ENCODE measurements at regions not wholly inside any gene's neighbourhood (a gene's known extent, or its start where the extent isn't known, plus 50 kb on each side); places are given as distances from the start of the nearest gene placed in this dataset.
A peak's percentile ranks its signal among the peaks of the same experiment; 100 is the strongest.

- no peak for DNase-seq
Measured at GRCh38 chr3:150080058-150080730, 109.5 kb upstream of the PFN2 start.

GRCh38 chr3:150079029-150079739 lies 108.5 kb upstream of the PFN2 start:
- DNase-seq, result peak; percentile 31

- no peak for DNase-seq
Measured at GRCh38 chr3:150077581-150078247, 107.0 kb upstream of the PFN2 start.

DNA sequence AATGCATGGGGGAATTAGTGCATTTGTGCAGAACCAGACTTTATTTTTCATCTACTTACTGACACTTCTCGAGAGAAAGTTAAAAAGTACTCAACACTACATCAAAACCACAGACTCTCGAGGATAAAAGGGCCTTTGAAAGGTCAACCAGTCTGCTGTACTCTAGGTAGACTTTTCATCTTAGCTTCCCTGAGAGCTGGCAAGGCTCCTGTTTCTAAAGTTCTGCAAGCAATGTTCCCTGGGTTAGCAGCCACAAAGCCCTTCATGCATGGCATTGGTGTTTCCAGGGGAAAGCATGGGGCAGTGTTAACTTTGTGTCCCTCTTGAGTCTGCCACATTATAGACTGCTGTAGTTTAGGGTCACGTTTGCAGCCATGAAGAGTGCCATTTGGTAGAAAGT lies 106.4 kb upstream of the PFN2 start:
- no peak for DNase-seq

- DNase-seq, result no peak
Measured at GRCh38 chr3:150076443-150076842, 105.7 kb upstream of the PFN2 start.

GRCh38 chr3:150075417-150075865 lies 104.7 kb upstream of the PFN2 start:
- no peak for DNase-seq

DNA sequence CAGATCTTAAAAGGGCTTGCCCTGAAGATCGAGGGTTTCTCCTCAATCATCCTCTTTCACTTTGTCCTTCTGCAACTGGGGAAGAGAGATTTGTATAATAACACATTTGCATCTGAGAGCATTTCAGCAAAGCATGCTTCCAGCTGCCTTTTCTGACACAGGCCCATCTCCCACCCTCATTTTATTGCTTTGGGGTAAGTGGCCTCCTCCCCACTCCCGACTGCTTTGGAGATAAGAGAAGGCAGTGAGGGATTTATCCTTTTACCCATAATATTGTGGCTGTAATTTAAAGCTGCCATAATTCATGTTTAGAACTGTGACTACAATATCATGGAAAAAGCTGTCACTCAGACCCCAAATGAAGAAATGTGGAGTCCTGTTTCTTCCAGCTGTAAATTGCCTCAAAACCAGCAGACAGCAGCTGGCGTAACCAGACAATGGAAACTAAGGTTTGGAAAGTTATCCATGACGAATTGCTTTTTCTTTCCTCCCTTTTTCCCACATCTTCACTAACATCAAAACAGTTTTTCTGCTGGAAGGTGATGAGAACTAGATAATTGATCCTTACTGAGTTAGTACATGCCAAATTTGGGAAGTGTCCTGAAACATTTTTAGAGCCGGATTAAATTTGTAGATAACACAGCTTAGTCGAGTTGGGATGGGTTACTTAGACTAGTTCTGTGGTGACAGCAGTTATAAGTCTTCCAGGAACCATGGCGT lies 104.2 kb upstream of the PFN2 start:
- no peak for DNase-seq

DNA sequence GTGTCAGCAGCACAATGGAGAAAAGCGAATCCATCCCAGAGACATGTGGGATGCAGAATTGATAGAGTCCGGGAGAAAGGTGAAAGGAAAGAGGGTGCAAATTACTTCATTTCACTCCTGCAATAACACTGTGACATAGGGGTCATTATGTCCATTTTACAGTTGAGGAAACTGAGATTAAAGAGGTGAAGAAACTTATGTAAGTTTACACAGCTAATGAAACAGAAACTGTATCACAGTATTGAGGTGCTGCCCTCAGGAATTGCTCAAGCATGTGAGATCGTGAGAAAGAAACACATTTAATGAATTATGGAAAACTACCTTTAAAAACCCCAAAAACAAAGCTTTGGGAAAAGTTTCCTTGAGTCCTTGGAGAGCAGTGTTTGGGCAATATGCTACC lies 103.6 kb upstream of the PFN2 start:
- DNase-seq, result no peak

GRCh38 chr3:150073513-150073912 lies 102.8 kb upstream of the PFN2 start:
- no peak for DNase-seq

DNA sequence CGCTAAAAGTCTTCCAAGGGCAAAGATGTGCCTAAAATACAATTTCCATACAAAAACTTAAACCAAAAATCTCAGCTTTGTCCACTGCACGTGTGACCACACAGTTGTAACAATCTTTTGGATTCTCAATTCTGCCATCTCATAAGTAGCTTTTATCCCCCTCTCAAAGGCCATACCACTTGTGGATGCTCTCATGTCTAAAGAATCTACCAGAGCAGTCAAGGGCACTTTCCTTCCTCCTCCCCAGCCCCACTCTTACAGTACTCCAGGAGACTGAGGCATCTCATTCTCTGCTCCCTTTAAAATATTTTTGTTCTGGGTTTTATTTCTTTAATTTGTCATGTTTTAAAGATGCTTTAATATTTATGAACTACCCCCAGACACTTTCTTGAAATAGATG lies 102.3 kb upstream of the PFN2 start:
- no peak for DNase-seq

DNA sequence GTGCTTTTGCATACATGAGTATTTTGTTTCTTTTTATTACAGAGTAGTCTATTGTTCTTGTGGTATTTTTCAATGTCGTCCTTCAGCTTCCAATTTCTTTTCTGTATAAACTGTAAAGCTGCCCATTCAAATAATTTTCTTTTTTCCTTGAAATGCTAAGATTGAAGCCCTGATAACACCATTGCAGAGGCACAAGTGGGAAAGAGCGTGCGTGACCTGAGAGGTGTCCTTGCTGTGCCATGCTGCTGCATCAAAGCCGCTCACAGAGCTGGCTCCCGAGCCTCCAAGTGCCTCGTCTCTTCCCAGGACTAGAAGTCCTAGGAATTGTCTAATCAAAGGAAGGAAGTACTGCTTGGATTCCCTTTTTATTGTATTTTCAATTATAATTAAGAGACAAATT lies 101.9 kb upstream of the PFN2 start:
- no peak for DNase-seq

- no peak for DNase-seq
Measured at GRCh38 chr3:150070271-150070670, 99.6 kb upstream of the PFN2 start.

DNA sequence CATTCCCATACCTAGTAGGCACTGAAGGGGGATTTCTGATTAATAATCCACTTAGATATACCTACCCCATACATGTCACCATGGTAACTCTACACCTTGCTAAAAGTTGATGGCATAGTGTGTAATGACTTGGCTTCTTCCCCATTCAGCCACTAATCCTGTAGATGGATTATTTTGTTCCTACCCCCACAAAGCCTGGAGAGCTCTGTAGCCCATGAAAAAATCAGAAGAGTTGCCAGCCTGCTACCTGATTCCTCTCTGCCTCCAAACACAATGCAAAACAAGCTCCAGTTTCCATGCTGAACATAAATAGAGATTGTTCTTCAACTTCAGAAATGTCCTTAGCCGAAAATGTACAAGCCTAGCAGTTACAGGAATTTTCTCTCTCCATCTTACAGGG lies 98.9 kb upstream of the PFN2 start:
- no peak for DNase-seq

- DNase-seq, result peak; percentile 68
Measured at GRCh38 chr3:150069154-150069527, 98.4 kb upstream of the PFN2 start.

DNA sequence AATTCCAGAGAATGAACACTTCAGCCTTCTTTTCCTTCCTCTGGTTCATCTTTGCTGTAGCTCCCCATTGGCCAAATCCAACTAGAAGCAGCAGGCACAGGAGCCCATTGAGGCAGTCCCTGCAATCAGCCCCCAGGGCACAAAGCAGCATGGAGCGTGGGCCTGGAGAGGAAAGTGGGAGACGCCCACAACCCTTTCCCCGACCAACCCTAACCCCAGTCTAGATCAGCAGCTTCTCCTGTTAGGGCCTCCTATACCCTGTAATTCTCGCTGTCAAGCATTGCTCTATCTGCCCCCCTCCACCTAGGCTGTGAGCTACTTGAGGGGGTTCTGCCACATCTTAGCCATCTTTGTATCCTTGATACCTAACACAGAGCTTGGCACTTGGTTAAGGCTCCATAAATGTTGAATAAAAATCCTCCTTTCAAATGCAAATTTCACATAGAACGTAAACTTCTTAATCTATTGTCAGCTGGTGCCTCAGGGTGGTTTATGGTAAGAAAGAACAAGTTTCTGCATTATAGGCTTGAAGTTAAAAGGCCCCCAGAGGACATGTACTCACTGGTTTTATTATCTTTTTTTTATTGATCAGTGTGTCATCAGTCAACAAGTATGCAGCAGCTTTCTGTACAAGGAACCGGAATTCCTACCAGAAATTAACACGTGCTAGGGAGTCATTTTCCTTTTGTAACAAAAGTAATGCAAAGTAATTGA lies 97.9 kb upstream of the PFN2 start:
- DNase-seq, result no peak

DNA sequence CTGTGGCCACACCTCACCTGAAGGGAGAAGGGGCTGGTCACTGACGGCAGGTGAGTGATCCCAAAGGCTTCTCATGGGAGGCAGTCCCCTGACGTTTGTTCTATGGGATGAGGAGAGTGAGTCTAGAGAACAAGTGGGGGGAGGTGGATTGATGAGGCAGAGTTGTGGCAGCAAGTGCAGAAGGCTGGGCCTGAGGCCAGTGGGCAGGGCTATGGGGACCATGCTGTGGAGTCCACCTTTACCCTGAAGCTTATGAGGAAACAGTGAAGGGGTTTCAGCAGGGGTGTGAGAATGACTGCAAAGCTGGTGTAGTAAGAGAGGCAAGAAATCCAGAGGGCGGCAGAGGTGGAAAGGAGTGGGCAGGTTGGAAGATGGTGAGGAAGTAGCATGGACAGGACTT lies 96.9 kb upstream of the PFN2 start:
- DNase-seq, result no peak

GRCh38 chr3:150064971-150065370 lies 94.3 kb upstream of the PFN2 start:
- no peak for DNase-seq

- no peak for DNase-seq
Measured at GRCh38 chr3:150063237-150063636, 92.5 kb upstream of the PFN2 start.

GRCh38 chr3:150062492-150062891 lies 91.8 kb upstream of the PFN2 start:
- no peak for DNase-seq

DNA sequence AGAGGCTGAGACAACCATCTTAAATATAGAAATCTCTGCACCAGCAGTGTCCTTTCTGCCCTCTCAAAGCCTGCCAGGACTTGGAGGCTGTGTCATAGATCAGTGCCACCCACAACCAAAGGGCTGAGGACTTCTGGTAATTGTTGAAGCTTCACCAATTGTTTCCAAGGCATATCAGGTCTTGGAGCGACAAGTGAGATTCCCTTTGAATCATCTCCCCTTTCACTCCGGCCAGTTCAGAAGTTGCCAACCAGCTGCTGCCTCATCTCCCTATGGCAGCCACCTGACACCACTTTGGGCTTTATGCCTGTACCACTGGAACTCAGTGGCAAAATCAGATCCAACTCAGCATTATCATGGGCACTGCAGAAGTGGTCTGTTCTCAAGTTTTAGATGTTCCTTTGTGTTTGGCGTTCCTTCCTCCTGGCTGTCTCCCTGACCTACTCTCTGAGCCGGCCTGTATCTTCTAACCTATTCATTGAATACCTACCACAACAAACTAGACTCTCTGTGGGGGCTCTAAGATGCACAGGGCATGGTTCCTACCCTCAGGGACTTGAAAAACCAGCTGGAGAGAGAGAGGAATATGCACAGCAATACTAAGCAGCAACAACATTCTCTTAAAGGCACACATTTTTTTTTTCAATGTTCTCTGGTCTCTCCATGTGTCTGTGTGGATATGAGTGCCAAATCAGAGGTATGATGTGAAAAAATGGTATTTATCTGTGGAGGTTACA lies 90.8 kb upstream of the PFN2 start:
- no peak for DNase-seq

- DNase-seq, result no peak
Measured at GRCh38 chr3:150059729-150060128, 89.0 kb upstream of the PFN2 start.

GRCh38 chr3:150059241-150059640 lies 88.5 kb upstream of the PFN2 start:
- DNase-seq, result no peak
